GM21619 (cell line): ENCODE measurements at regions not wholly inside any gene's neighbourhood (a gene's known extent, or its start where the extent isn't known, plus 50 kb on each side); places are given as distances from the start of the nearest gene placed in this dataset.
"Not testable (repeated sequence)": the region's sequence is repeated elsewhere in the genome, so short reads cannot be mapped to it uniquely, and the experiment has no call there.

ENCODE experiments used
- ATAC-seq: cut with Tn5 transposase; IDR thresholded peaks from one replicate; pipeline ENCODE4 v1.9.1; 2021; ENCODE audit not compliant: unreplicated experiment

DNA sequence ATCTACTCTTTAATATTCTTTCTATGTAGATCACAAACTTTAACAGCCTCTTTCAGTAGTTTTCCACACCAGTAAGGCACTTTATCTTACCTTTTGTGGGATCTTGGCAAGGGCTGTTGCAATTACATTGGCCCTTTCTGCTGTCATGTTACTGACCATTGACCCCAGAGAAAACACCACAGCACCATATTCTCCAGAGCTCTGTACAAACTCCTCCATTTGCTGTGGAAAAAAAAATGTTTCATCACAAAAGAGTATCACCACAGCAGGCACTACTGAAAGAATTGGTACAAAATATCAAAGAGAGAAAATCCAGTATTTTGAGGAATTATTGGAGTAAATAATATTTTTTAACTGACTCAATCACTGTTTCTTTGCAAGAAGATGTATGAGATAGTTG, 62.3 kb upstream of the UGT2A3 start:
- ATAC-seq, result not testable (repeated sequence)

- ATAC-seq, result not testable (repeated sequence)
Measured at GRCh38 chr4:69017986-69018385, 66.4 kb upstream of the UGT2A3 start.

DNA sequence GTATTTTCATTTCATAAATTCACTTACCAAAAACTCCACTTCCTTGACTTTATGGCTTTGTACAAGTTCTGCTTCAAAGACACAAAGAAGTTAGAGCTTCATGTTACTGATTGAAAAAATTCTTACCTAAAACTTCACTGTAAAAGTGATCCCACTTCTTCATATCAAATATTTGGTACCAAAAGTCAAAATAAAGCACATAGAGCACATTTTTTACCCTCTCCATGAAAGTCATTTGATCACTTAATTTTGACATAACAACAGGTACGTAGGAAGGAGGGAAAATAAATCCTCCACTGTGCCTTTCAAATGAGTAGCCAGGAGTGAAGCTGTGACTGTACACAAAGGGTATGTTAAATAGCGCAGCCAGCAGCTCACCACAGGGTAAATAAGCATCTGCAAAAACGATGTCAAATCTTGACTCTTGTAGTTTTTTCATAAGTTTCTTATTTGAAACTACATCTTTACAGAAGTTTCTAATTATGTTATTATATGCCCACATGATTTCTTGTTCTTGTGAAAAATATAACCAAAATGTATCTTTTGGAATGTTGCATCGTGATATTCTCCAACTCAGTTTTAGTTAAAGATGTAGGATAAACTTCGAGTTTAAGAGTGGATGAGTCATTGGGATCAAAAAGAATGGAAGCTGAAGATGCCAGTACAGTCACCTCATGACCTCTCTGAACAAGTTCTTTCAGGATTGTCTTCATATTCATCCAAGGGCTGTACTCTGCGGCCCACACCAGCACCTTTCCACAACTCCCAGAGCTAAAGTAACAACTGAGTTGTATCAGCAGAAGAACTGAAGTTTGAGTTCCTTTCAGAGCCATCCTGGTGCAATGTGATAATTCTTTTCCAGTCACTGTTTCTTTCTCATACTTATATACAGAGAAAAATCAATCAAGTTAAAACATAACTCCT, 68.2 kb upstream of the UGT2A3 start:
- not testable (repeated sequence) for ATAC-seq

GRCh38 chr4:69020462-69020807, 68.8 kb upstream of the UGT2A3 start:
- not testable (repeated sequence) for ATAC-seq

DNA sequence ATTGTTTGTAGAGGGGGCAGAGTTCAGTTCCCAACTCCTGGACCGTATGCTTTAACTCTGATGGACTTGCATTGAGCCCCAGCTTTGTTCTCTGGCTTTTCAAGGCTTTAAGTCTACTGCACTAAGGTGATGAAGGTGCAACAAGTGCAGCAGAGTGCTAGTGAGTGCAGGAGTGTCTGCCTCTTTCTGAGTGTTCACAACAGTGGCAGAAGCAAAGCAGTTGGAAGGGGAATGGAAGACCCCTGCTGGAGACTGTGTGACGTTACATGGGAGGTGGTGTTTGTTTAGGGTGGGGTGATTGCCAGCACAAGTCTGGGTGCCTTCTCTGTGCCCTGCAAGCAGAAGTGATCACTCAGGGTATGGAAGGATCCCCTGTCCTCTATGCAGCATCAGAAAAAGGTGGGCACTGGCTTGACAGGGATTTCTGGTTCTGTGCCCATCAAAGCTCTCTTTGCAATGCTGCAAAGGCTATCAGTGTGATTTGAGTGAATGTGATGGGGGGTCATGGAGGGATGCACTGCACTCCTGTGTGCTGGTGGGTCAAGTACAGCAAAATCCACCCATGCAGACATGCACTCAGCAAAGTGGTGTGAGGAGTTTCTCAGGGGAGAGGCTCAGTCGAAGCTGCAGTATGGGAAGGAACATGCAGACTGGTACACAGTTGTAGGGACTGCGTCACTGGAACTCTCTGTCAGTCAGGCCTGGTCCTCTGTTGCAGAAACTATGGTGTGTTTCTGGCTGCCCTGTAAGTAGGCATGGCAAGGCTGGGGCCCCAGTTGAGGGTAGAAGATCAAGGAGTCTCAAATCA, 70.9 kb upstream of the UGT2B7 start:
- peak; percentile 93 for ATAC-seq

DNA sequence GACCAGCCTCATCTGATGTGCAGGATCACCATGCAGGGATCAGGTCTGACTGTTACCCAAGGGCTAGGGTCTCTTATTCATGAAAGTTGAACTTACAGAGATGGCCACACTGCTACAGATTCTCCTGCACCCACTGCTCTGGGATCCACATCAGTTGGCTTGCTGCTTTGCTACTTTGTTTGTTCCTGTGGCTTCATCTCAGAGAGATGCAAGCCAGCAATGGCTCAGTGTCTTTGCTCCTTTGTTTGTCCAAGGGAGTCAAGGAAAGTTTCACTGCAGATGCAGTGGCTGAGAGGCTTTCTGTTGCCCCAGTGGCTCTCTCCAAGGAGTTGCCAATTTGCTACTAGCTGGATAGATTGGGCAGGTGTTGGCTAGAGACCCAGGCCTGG, 70.3 kb upstream of the UGT2B7 start:
- no peak for ATAC-seq

DNA sequence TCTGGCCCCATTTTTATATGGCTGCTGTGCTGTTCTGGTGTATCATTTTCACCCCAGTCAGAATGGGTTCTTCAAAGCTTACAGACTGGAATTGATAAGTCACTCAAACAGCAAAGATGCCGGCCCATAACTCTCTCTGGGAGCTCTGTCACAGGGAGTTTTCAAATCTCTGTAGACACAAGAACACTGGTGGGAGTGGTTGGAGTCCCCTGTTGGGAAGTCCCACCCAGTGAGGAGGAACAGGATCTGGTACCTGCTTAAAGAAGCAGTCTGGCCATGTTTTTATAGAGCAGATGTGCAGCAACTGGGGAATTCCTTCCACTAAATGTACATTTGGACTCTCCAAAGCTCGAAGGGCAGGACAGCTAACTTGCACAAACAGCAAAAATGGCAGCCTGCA, 69.3 kb upstream of the UGT2B7 start:
- ATAC-seq, result no peak

DNA sequence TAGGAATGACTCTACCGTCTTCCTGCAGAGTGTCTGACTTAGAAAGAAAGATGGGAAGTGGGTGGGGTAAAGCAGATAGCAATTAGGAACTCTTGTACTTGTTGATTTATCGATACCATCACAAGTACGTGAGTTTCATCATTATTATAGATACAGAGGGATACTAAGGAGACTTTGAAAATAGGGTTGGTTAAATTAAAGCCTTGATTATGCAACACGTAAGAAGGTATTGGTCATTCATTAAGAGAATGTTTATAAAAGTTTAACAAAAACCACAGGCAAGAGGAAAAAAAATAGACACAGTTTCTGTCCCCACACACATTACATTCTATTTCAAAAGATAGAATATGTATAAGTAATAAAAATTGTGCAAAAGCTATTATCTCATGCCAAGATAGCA, 65.9 kb upstream of the UGT2B7 start:
- no peak for ATAC-seq

GRCh38 chr4:69032847-69033638, 63.2 kb upstream of the UGT2B7 start:
- ATAC-seq, result no peak

DNA sequence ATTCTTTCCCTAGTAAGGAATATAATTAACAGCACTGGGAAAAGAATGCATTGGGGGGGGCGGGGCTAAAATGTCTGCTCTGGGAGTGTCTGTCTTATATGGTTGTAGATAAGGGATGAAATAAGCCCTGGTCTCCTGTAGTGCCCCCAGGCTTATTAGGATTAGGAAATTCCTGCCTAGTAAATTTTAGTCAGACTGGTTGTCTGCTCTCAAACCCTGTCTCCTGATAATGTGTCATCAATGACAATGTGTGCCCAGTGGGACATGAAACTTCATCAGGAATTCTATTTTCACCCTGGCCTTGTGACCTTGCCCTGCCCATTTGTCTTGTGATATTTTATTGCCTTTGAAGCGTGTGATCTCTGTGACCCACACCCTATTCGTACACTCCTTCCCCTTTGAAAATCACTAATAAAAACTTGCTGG, 61.9 kb upstream of the UGT2B7 start:
- ATAC-seq, result not testable (repeated sequence)

DNA sequence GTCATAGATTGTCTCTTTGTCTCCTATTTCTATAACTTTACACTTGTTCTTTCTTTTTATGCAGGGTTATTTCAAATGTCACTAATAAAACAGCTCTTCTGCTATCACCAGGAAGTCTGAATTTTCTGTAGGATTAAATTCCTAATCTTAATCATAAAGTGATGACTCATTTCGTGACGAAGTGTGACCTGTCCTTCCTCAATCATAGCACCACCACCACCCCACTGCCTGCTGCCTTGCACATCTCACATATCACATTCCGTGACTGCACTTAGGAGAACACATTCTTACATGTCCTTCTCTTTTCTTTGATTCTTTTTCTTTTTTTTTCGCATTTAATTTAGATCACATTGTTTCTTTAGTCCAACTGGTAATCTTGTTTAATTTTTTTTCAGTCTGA, 57.7 kb upstream of the UGT2B7 start:
- no peak for ATAC-seq

DNA sequence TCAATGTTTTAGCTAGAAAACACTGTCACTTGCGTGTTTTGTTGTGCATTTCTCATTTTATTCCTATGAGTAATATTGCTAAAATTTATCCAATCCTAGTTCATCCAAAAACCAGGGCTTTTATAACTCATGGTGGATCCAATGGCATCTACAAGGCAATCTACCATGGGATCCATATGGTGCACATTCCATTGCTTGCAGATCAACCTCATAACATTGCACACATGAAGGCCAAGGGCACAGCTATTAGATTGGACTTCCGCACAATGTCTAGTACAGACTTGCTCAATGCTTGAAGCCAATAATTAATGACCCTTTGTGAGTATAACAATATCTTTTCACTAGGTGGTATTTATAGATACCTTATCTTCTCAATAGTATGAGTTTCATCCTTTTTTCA, 57.2 kb upstream of the UGT2B7 start:
- no peak for ATAC-seq

- ATAC-seq, result no peak
Measured at GRCh38 chr4:69044247-69044646, 52.0 kb upstream of the UGT2B7 start.
